WTC11 (cell line): ENCODE measurements at regions not wholly inside any gene's neighbourhood (a gene's known extent, or its start where the extent isn't known, plus 50 kb on each side); places are given as distances from the start of the nearest gene placed in this dataset.

Experiments
- ATAC-seq: fragments of 200-7000 bp; cut with Tn5 transposase; 2 replicates; pipeline ENCODE4 v1.10.0; 2021; ENCODE audit warnings: mild to moderate bottlenecking, moderate library complexity
- CTCF ChIA-PET: fragments of 300-600 bp; sonication (Branson Sonifier 250); formaldehyde crosslinking; loops from one replicate; lab custom pipeline; 2021; ENCODE audit warnings: antibody characterized with exemption; lab: Charles Lee
- POLR2A ChIA-PET: fragments of 350-600 bp; sonication (Branson Sonifier 250); formaldehyde crosslinking; loops from one replicate; lab custom pipeline; 2021; ENCODE audit warnings: antibody characterized with exemption; lab: Charles Lee
- DNase-seq: peaks from one replicate; pipeline ENCODE4 v3.0.0; 2021; ENCODE audit warnings: low spot score
- H3K27ac Mint-ChIP-seq: 2 replicates; pipeline ENCODE4 v1.8.0; 2021; ENCODE audit warnings: mixed read lengths
- H3K27me3 Mint-ChIP-seq: 2 replicates; pipeline ENCODE4 v1.8.0; 2021; ENCODE audit warnings: low read depth, mild to moderate bottlenecking, moderate library complexity, mixed read lengths
- H3K36me3 Mint-ChIP-seq: 2 replicates; pipeline ENCODE4 v1.8.0; 2021; ENCODE audit warnings: mixed read lengths
- H3K4me1 Mint-ChIP-seq: 2 replicates; pipeline ENCODE4 v1.8.0; 2022; ENCODE audit warnings: mixed read lengths
- H3K4me3 Mint-ChIP-seq: 2 replicates; pipeline ENCODE4 v1.8.0; 2021; ENCODE audit warnings: mild to moderate bottlenecking, moderate library complexity, mixed read lengths
- H3K9me3 Mint-ChIP-seq: 2 replicates; pipeline ENCODE4 v1.8.0; 2021; ENCODE audit warnings: mixed read lengths
- EMX1 ChIP-seq: fragments of 250-450 bp; sonication (Bioruptor Pico); IDR thresholded peaks from 2 replicates; pipeline ENCODE4 v1.8.0; 2021; ENCODE audit warnings: mild to moderate bottlenecking
- FOXK1 ChIP-seq: sonication (generic); formaldehyde crosslinking; IDR thresholded peaks from 2 replicates; pipeline ENCODE4 v1.8.0; 2022; ENCODE audit warnings: mild to moderate bottlenecking, moderate library complexity, missing genetic modification reagents
- HMGA2 ChIP-seq: fragments of 250-450 bp; sonication (Bioruptor Pico); IDR thresholded peaks from 2 replicates; pipeline ENCODE4 v1.4.0; 2021; ENCODE audit warnings: mild to moderate bottlenecking, moderate library complexity
- JAZF1 ChIP-seq: fragments of 250-450 bp; sonication (Bioruptor Pico); IDR thresholded peaks from 2 replicates; pipeline ENCODE4 v1.9.0; 2021; ENCODE audit warnings: moderate library complexity, mild to moderate bottlenecking, inconsistent platforms
- MLX ChIP-seq: sonication (generic); formaldehyde crosslinking; IDR thresholded peaks from 2 replicates; pipeline ENCODE4 v1.8.1; 2023; ENCODE audit warnings: mild to moderate bottlenecking, missing genetic modification reagents, moderate library complexity
- NR2C2 ChIP-seq: sonication (generic); formaldehyde crosslinking; IDR thresholded peaks from 2 replicates; pipeline ENCODE4 v1.8.0; 2022; ENCODE audit warnings: mild to moderate bottlenecking, missing genetic modification reagents
- NR3C1 ChIP-seq: sonication (generic); formaldehyde crosslinking; conservative IDR thresholded peaks from 2 replicates; pipeline ENCODE4 v1.8.1; 2023; ENCODE audit warnings: low read depth, mild to moderate bottlenecking, missing genetic modification reagents
- PRDM15 ChIP-seq: sonication (generic); formaldehyde crosslinking; IDR thresholded peaks from 2 replicates; pipeline ENCODE4 v1.8.0; 2022; ENCODE audit warnings: missing genetic modification reagents
- PRRX2 ChIP-seq: fragments of 250-450 bp; sonication (Bioruptor Pico); IDR thresholded peaks from 2 replicates; pipeline ENCODE4 v1.8.0; 2021; ENCODE audit warnings: mild to moderate bottlenecking
- RELA ChIP-seq: sonication (generic); formaldehyde crosslinking; IDR thresholded peaks from 2 replicates; pipeline ENCODE4 v1.8.1; 2022; ENCODE audit warnings: missing genetic modification reagents, mild to moderate bottlenecking, borderline replicate concordance
- SMAD3 ChIP-seq: sonication (generic); formaldehyde crosslinking; IDR thresholded peaks from 2 replicates; pipeline ENCODE4 v1.8.0; 2022; ENCODE audit warnings: missing genetic modification reagents, mild to moderate bottlenecking, borderline replicate concordance
- TEAD1 ChIP-seq: sonication (generic); formaldehyde crosslinking; IDR thresholded peaks from 2 replicates; pipeline ENCODE4 v1.8.0; 2022; ENCODE audit warnings: mild to moderate bottlenecking, missing genetic modification reagents
- TEAD4 ChIP-seq: sonication (generic); formaldehyde crosslinking; IDR thresholded peaks from 2 replicates; pipeline ENCODE4 v1.8.0; 2022; ENCODE audit warnings: mild to moderate bottlenecking, missing genetic modification reagents
- ZNF121 ChIP-seq: sonication (generic); formaldehyde crosslinking; IDR thresholded peaks from 2 replicates; pipeline ENCODE4 v1.8.0; 2023; ENCODE audit warnings: missing genetic modification reagents
- ZNF232 ChIP-seq: sonication (generic); formaldehyde crosslinking; IDR thresholded peaks from 2 replicates; pipeline ENCODE4 v1.8.0; 2022; ENCODE audit warnings: mild to moderate bottlenecking, missing genetic modification reagents
- ZNF512 ChIP-seq: sonication (generic); formaldehyde crosslinking; IDR thresholded peaks from 2 replicates; pipeline ENCODE4 v1.8.1; 2022; ENCODE audit warnings: missing genetic modification reagents, borderline replicate concordance
- ZNF671 ChIP-seq: fragments of 250-450 bp; sonication (Bioruptor Pico); IDR thresholded peaks from 2 replicates; pipeline ENCODE4 v1.8.0; 2021; ENCODE audit warnings: mild to moderate bottlenecking
- TF ChIP-seq, protein P1 (sequence below): fragments of 250-450 bp; sonication (Bioruptor Pico); IDR thresholded peaks from 2 replicates; pipeline ENCODE4 v1.9.0; 2021; ENCODE audit warnings: mild to moderate bottlenecking
- TF ChIP-seq, protein P2 (sequence below): fragments of 250-450 bp; sonication (Bioruptor Pico); IDR thresholded peaks from 2 replicates; pipeline ENCODE4 v1.9.0; 2021; ENCODE audit warnings: mild to moderate bottlenecking
- TF ChIP-seq, protein P3 (sequence below): sonication (generic); formaldehyde crosslinking; IDR thresholded peaks from 2 replicates; pipeline ENCODE4 v1.8.0; 2022; ENCODE audit warnings: mild to moderate bottlenecking, missing genetic modification reagents
- TF ChIP-seq, protein P4 (sequence below): sonication (generic); formaldehyde crosslinking; IDR thresholded peaks from 2 replicates; pipeline ENCODE4 v1.8.1; 2023; ENCODE audit warnings: mild to moderate bottlenecking, missing genetic modification reagents, borderline replicate concordance

GRCh38 chr3:66702126-66702525, 201.3 kb upstream of the LRIG1 start (continued):
- TF ChIP-seq PRDM15 (CRISPR knock-in tag) (no peak), TEAD4 (CRISPR knock-in tag) (no peak), HMGA2 (CRISPR knock-in tag) (no peak), ZNF671 (CRISPR knock-in tag) (no peak), FOXK1 (CRISPR knock-in tag) (no peak), RELA (no peak)
- TF ChIP-seq, protein P1, sequence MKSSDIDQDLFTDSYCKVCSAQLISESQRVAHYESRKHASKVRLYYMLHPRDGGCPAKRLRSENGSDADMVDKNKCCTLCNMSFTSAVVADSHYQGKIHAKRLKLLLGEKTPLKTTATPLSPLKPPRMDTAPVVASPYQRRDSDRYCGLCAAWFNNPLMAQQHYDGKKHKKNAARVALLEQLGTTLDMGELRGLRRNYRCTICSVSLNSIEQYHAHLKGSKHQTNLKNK (CRISPR knock-in tag): no peak
- TF ChIP-seq, all 79 proteins: peak for 0

DNA sequence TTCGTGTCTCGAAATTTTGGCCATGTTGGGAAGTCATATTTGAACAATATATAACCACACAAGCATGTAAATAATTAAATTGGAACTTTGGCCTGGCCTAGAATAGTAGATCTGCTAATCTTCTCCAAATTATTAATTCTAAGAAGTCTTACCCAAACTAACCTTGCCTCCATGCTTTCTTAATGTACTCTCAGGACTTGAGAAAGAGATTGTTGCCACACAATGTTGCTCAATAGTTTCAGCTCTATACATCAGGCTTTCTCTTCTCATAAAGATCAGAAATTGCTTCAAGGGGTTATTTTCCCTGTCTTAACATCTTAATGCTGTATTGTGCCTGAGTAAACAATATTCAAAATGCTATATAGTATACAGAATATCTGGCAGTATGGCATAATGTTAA, 202.7 kb upstream of the LRIG1 start:
- POLR2A ChIA-PET: interaction anchor here (0.6 kb wide), 1 partner anchor 201 kb away, joined by 3 read pairs; no protein-coding TSS in a partner anchor
- Mint-ChIP-seq H3K27me3 (no peaks in the 10 kb centered on the region), H3K27ac (no peak overlapping the region), H3K36me3 (no peaks in the 10 kb centered on the region), H3K4me1 (peaks cover 4% of the 10 kb centered on the region; the same call in 1 of the 2 replicates), H3K4me3 (no peak overlapping the region), H3K9me3 (peaks cover 5% of the 10 kb centered on the region)
- ATAC-seq: no peak
- DNase-seq: no peak
- CTCF ChIA-PET: no interaction called here
- no peak for TF ChIP-seq PRRX2 (CRISPR knock-in tag)
- no peak for TF ChIP-seq NR3C1 (CRISPR knock-in tag)
- TF ChIP-seq JAZF1 (CRISPR knock-in tag): no peak
- no peak for TF ChIP-seq ZNF121
- TF ChIP-seq SMAD3 (CRISPR knock-in tag): no peak
- TF ChIP-seq, protein P2, sequence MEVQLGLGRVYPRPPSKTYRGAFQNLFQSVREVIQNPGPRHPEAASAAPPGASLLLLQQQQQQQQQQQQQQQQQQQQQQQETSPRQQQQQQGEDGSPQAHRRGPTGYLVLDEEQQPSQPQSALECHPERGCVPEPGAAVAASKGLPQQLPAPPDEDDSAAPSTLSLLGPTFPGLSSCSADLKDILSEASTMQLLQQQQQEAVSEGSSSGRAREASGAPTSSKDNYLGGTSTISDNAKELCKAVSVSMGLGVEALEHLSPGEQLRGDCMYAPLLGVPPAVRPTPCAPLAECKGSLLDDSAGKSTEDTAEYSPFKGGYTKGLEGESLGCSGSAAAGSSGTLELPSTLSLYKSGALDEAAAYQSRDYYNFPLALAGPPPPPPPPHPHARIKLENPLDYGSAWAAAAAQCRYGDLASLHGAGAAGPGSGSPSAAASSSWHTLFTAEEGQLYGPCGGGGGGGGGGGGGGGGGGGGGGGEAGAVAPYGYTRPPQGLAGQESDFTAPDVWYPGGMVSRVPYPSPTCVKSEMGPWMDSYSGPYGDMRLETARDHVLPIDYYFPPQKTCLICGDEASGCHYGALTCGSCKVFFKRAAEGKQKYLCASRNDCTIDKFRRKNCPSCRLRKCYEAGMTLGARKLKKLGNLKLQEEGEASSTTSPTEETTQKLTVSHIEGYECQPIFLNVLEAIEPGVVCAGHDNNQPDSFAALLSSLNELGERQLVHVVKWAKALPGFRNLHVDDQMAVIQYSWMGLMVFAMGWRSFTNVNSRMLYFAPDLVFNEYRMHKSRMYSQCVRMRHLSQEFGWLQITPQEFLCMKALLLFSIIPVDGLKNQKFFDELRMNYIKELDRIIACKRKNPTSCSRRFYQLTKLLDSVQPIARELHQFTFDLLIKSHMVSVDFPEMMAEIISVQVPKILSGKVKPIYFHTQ (CRISPR knock-in tag): no peak
- no peak for TF ChIP-seq NR2C2 (CRISPR knock-in tag)
- no peak for TF ChIP-seq MLX
- TF ChIP-seq, protein P3, sequence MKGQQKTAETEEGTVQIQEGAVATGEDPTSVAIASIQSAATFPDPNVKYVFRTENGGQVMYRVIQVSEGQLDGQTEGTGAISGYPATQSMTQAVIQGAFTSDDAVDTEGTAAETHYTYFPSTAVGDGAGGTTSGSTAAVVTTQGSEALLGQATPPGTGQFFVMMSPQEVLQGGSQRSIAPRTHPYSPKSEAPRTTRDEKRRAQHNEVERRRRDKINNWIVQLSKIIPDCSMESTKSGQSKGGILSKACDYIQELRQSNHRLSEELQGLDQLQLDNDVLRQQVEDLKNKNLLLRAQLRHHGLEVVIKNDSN (CRISPR knock-in tag): no peak
- no peak for TF ChIP-seq ZNF512 (CRISPR knock-in tag)
- no peak for TF ChIP-seq EMX1
- no peak for TF ChIP-seq TEAD1
- TF ChIP-seq ZNF232 (CRISPR knock-in tag): no peak
- TF ChIP-seq, protein P4, sequence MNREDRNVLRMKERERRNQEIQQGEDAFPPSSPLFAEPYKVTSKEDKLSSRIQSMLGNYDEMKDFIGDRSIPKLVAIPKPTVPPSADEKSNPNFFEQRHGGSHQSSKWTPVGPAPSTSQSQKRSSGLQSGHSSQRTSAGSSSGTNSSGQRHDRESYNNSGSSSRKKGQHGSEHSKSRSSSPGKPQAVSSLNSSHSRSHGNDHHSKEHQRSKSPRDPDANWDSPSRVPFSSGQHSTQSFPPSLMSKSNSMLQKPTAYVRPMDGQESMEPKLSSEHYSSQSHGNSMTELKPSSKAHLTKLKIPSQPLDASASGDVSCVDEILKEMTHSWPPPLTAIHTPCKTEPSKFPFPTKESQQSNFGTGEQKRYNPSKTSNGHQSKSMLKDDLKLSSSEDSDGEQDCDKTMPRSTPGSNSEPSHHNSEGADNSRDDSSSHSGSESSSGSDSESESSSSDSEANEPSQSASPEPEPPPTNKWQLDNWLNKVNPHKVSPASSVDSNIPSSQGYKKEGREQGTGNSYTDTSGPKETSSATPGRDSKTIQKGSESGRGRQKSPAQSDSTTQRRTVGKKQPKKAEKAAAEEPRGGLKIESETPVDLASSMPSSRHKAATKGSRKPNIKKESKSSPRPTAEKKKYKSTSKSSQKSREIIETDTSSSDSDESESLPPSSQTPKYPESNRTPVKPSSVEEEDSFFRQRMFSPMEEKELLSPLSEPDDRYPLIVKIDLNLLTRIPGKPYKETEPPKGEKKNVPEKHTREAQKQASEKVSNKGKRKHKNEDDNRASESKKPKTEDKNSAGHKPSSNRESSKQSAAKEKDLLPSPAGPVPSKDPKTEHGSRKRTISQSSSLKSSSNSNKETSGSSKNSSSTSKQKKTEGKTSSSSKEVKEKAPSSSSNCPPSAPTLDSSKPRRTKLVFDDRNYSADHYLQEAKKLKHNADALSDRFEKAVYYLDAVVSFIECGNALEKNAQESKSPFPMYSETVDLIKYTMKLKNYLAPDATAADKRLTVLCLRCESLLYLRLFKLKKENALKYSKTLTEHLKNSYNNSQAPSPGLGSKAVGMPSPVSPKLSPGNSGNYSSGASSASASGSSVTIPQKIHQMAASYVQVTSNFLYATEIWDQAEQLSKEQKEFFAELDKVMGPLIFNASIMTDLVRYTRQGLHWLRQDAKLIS (CRISPR knock-in tag): no peak
